ENCODE measurements at regions not wholly inside any gene's neighbourhood (a gene's known extent, or its start where the extent isn't known, plus 50 kb on each side); places are given as distances from the start of the nearest gene placed in this dataset.

GRCh38 chr22:48643066-48643731 is 1184.5 kb downstream of the BRD1 start:
- no peak for ATAC-seq (ENCODE audit: low read depth)

GRCh38 chr22:48642550-48642949 is 1185.1 kb downstream of the BRD1 start:
- Histone ChIP-seq H3K27me3 (replicated peaks in 1 of 4; ENCODE audit: control extremely low read depth in 1 of 4, control insufficient read depth in 3 of 4, insufficient read depth in 4 of 4, low read length in 3 of 4) (no peaks in the 10 kb centered on the region), H3K4me3 (ENCODE audit: control extremely low read depth in 1 of 5, extremely low read depth in 1 of 5, insufficient read depth in 1 of 5, low read depth in 2 of 5, low read length in 4 of 5) (no peak overlapping the region), H3K27ac (ENCODE audit: low read length in 2 of 2) (no peak overlapping the region), H3K9ac (ENCODE audit: low read length) (no peak overlapping the region), H3K4me2 (replicated peaks; ENCODE audit: low read depth, low read length, poor library complexity, severe bottlenecking) (no peak overlapping the region), H3K9me3 (ENCODE audit: control extremely low read depth in 1 of 3, control insufficient read depth in 2 of 3, insufficient read depth in 1 of 3, low read length in 2 of 3) (peaks cover 0 to 14% (median 0%) of the 10 kb centered on the region in 3 donors), H2AFZ (ENCODE audit: insufficient read depth, low read depth, low read length, poor library complexity, severe bottlenecking) (no peak overlapping the region), H4K20me1 (ENCODE audit: control insufficient read depth, insufficient read depth, low read length, poor library complexity, severe bottlenecking) (no peaks in the 10 kb centered on the region), H3K36me3 (replicated peaks in 1 of 2; ENCODE audit: control extremely low read depth in 1 of 2, control insufficient read depth in 1 of 2, extremely low read depth in 1 of 2, insufficient read depth in 2 of 2, low read length in 1 of 2) (no peaks in the 10 kb centered on the region), H3K4me1 (ENCODE audit: control insufficient read depth in 2 of 2, insufficient read depth in 2 of 2, low read length in 2 of 2) (no peaks in the 10 kb centered on the region), H3K79me2 (ENCODE audit: control insufficient read depth, insufficient read depth, low read length) (no peaks in the 10 kb centered on the region)
- TF ChIP-seq EZH2 (IDR thresholded peaks at IDR 0.05; ENCODE audit: borderline replicate concordance, insufficient read depth, low read depth, low read length, poor library complexity, severe bottlenecking) = no peak
- TF ChIP-seq CTCF (IDR thresholded peaks at IDR 0.05) = no peak
- WGBS (ENCODE audit: insufficient coverage) = 82% methylated on average over 6 of the region's 6 CpGs
- no peaks in the 10 kb centered on the region for H3K27me3 Mint-ChIP-seq
- ChIA-PET POLR2A (no interaction called here), CTCF (no interaction called here)
- H3K27ac Mint-ChIP-seq = no peak overlapping the region
- no peak overlapping the region for H3K4me3 Mint-ChIP-seq
- no peaks in the 10 kb centered on the region for H3K9me3 Mint-ChIP-seq (ENCODE audit: insufficient read depth)
- intact Hi-C loops (cut with micrococcal nuclease) = no loop called here
- DNase-seq (no peak), ATAC-seq (ENCODE audit: low read depth) (no peak)
- no peaks in the 10 kb centered on the region for H3K4me1 Mint-ChIP-seq

More at GRCh38 chr22:48643066-48643731, 1184.5 kb downstream of the BRD1 start:
- H3K79me2 ChIP-seq (ENCODE audit: control insufficient read depth, insufficient read depth, low read length) = no peaks in the 10 kb centered on the region
- TF ChIP-seq CTCF (IDR thresholded peaks at IDR 0.05) (no peak), EZH2 (IDR thresholded peaks at IDR 0.05; ENCODE audit: borderline replicate concordance, insufficient read depth, low read depth, low read length, poor library complexity, severe bottlenecking) (no peak)
- H3K4me2 ChIP-seq (replicated peaks; ENCODE audit: low read depth, low read length, poor library complexity, severe bottlenecking) = no peak overlapping the region
- no peak overlapping the region for H3K4me3 ChIP-seq (ENCODE audit: control extremely low read depth in 1 of 5, extremely low read depth in 1 of 5, insufficient read depth in 1 of 5, low read depth in 2 of 5, low read length in 4 of 5)
- no peaks in the 10 kb centered on the region for H3K36me3 ChIP-seq (replicated peaks in 1 of 2; ENCODE audit: control extremely low read depth in 1 of 2, control insufficient read depth in 1 of 2, extremely low read depth in 1 of 2, insufficient read depth in 2 of 2, low read length in 1 of 2)
- H3K27ac ChIP-seq (ENCODE audit: low read length in 2 of 2) = no peak overlapping the region
- H3K9ac ChIP-seq (ENCODE audit: low read length) = no peak overlapping the region
- POLR2A ChIA-PET = no interaction called here
- no peaks in the 10 kb centered on the region for H3K27me3 Mint-ChIP-seq
- no peak overlapping the region for H3K4me3 Mint-ChIP-seq
- intact Hi-C loops (cut with micrococcal nuclease) = no loop called here
- DNase-seq = no peak
- H3K27ac Mint-ChIP-seq = no peak overlapping the region
- CTCF ChIA-PET = no interaction called here
- peaks cover 0 to 14% (median 0%) of the 10 kb centered on the region in 3 donors for H3K9me3 ChIP-seq (ENCODE audit: control extremely low read depth in 1 of 3, control insufficient read depth in 2 of 3, insufficient read depth in 1 of 3, low read length in 2 of 3)
- no peaks in the 10 kb centered on the region for H3K4me1 ChIP-seq (ENCODE audit: control insufficient read depth in 2 of 2, insufficient read depth in 2 of 2, low read length in 2 of 2)
- no peaks in the 10 kb centered on the region for H3K4me1 Mint-ChIP-seq
- H3K9me3 Mint-ChIP-seq (ENCODE audit: insufficient read depth) = no peaks in the 10 kb centered on the region
- 96% methylated on average over 23 of the region's 23 CpGs for WGBS (ENCODE audit: insufficient coverage)
- no peaks in the 10 kb centered on the region for H4K20me1 ChIP-seq (ENCODE audit: control insufficient read depth, insufficient read depth, low read length, poor library complexity, severe bottlenecking)
- H3K27me3 ChIP-seq (replicated peaks in 1 of 4; ENCODE audit: control extremely low read depth in 1 of 4, control insufficient read depth in 3 of 4, insufficient read depth in 4 of 4, low read length in 3 of 4) = no peaks in the 10 kb centered on the region
- no peak overlapping the region for H2AFZ ChIP-seq (ENCODE audit: insufficient read depth, low read depth, low read length, poor library complexity, severe bottlenecking)
